ENCODE measurements at regions not wholly inside any gene's neighbourhood (a gene's known extent, or its start where the extent isn't known, plus 50 kb on each side); places are given as distances from the start of the nearest gene placed in this dataset.

GRCh38 chr3:168558728-168559411 lies 463.1 kb upstream of the GOLIM4 start:
- Histone ChIP-seq H2AFZ (no peak overlapping the region), H3K4me1 (ENCODE audit: insufficient read depth) (no peaks in the 10 kb centered on the region), H3K27ac (no peak overlapping the region), H3K36me3 (replicated peaks; ENCODE audit: insufficient read depth, low read depth) (no peaks in the 10 kb centered on the region), H3K4me2 (no peak overlapping the region), H3K9me2 (replicated peaks; ENCODE audit: insufficient read depth) (no peaks in the 10 kb centered on the region), H3K79me2 (no peaks in the 10 kb centered on the region), H3K9me3 (ENCODE audit: low read depth) (no peaks in the 10 kb centered on the region), H3K27me3 (no peaks in the 10 kb centered on the region), H3K4me3 (no peak overlapping the region), H4K20me1 (ENCODE audit: insufficient read depth, poor library complexity, severe bottlenecking) (no peaks in the 10 kb centered on the region)
- DNase-seq (ENCODE audit: low spot score), result no peak
- TF ChIP-seq EZH2 (IDR thresholded peaks at IDR 0.05; ENCODE audit: borderline replicate concordance) (no peak), CTCF (IDR thresholded peaks at IDR 0.05; ENCODE audit: poor library complexity) (no peak), EZH2phosphoT487 (IDR thresholded peaks at IDR 0.05; ENCODE audit: low read depth, severe bottlenecking, unreplicated experiment) (no peak)
- WGBS (ENCODE audit: low lambda C conversion rate, missing lambda C conversion rate), result 87% methylated on average over 3 of the region's 3 CpGs

- no peak overlapping the region for H2AFZ ChIP-seq
- H3K27me3 ChIP-seq, result no peaks in the 10 kb centered on the region
- no peak overlapping the region for H3K27ac ChIP-seq
- no peaks in the 10 kb centered on the region for H4K20me1 ChIP-seq (ENCODE audit: insufficient read depth, poor library complexity, severe bottlenecking)
- no peak overlapping the region for H3K4me2 ChIP-seq
- no peaks in the 10 kb centered on the region for H3K4me1 ChIP-seq (ENCODE audit: insufficient read depth)
- no peak for TF ChIP-seq CTCF (IDR thresholded peaks at IDR 0.05; ENCODE audit: poor library complexity)
- no peaks in the 10 kb centered on the region for H3K36me3 ChIP-seq (replicated peaks; ENCODE audit: insufficient read depth, low read depth)
- H3K4me3 ChIP-seq, result no peak overlapping the region
- H3K79me2 ChIP-seq, result no peaks in the 10 kb centered on the region
- DNase-seq (ENCODE audit: low spot score), result no peak
- H3K9me2 ChIP-seq (replicated peaks; ENCODE audit: insufficient read depth), result no peaks in the 10 kb centered on the region
- no peaks in the 10 kb centered on the region for H3K9me3 ChIP-seq (ENCODE audit: low read depth)
Measured at GRCh38 chr3:168552251-168552650, 456.5 kb upstream of the GOLIM4 start.

- Histone ChIP-seq H3K79me2 (no peaks in the 10 kb centered on the region), H3K4me3 (no peak overlapping the region), H3K4me2 (no peak overlapping the region), H4K20me1 (ENCODE audit: insufficient read depth, poor library complexity, severe bottlenecking) (no peaks in the 10 kb centered on the region), H3K27ac (no peak overlapping the region), H2AFZ (no peak overlapping the region), H3K27me3 (no peaks in the 10 kb centered on the region), H3K4me1 (ENCODE audit: insufficient read depth) (no peaks in the 10 kb centered on the region), H3K36me3 (replicated peaks; ENCODE audit: insufficient read depth, low read depth) (no peaks in the 10 kb centered on the region), H3K9me2 (replicated peaks; ENCODE audit: insufficient read depth) (no peaks in the 10 kb centered on the region), H3K9me3 (ENCODE audit: low read depth) (no peaks in the 10 kb centered on the region)
- no peak for DNase-seq (ENCODE audit: low spot score)
- TF ChIP-seq CTCF (IDR thresholded peaks at IDR 0.05; ENCODE audit: poor library complexity), result no peak
- no peak for TF ChIP-seq EZH2phosphoT487 (IDR thresholded peaks at IDR 0.05; ENCODE audit: low read depth, severe bottlenecking, unreplicated experiment)
- WGBS (ENCODE audit: low lambda C conversion rate, missing lambda C conversion rate), result 23% methylated on average over 2 of the region's 2 CpGs
Measured at GRCh38 chr3:168548719-168549118, 453.0 kb upstream of the GOLIM4 start.

GRCh38 chr3:168546707-168547106 lies 451.0 kb upstream of the GOLIM4 start:
- TF ChIP-seq CTCF (IDR thresholded peaks at IDR 0.05; ENCODE audit: poor library complexity) (no peak), EZH2phosphoT487 (IDR thresholded peaks at IDR 0.05; ENCODE audit: low read depth, severe bottlenecking, unreplicated experiment) (no peak), EZH2 (IDR thresholded peaks at IDR 0.05; ENCODE audit: borderline replicate concordance) (no peak)
- H3K4me2 ChIP-seq, result no peak overlapping the region
- WGBS (ENCODE audit: low lambda C conversion rate, missing lambda C conversion rate), result 95% methylated on average over 7 of the region's 7 CpGs

More at GRCh38 chr3:168546707-168547106, 451.0 kb upstream of the GOLIM4 start:
- Histone ChIP-seq H2AFZ (no peak overlapping the region), H3K27ac (no peak overlapping the region), H3K79me2 (no peaks in the 10 kb centered on the region), H3K27me3 (no peaks in the 10 kb centered on the region), H3K36me3 (replicated peaks; ENCODE audit: insufficient read depth, low read depth) (no peaks in the 10 kb centered on the region), H3K9me3 (ENCODE audit: low read depth) (no peaks in the 10 kb centered on the region), H4K20me1 (ENCODE audit: insufficient read depth, poor library complexity, severe bottlenecking) (no peaks in the 10 kb centered on the region), H3K9me2 (replicated peaks; ENCODE audit: insufficient read depth) (no peaks in the 10 kb centered on the region), H3K4me1 (ENCODE audit: insufficient read depth) (no peaks in the 10 kb centered on the region), H3K4me3 (no peak overlapping the region)
- no peak for DNase-seq (ENCODE audit: low spot score)
